Right lobe of liver (tissue), 4 donors: ENCODE measurements at regions not wholly inside any gene's neighbourhood (a gene's known extent, or its start where the extent isn't known, plus 50 kb on each side); places are given as distances from the start of the nearest gene placed in this dataset.

Experiments
- CTCF ChIP-seq, 4 donors: fragments of 200-600 bp in 3 of 4; fragments of 450-650 bp in 1 of 4; IDR thresholded peaks; one replicate each; pipeline versions ENCODE4 v1.5.1 to v1.8.0; 2016 to 2022; ENCODE audit warnings: antibody characterized with exemption in 4 of 4, mild to moderate bottlenecking in 2 of 4
- POLR2A ChIP-seq: fragments of 450-650 bp; IDR thresholded peaks from one replicate; pipeline ENCODE4 v1.6.1; 2017; ENCODE audit warnings: antibody characterized with exemption, mild to moderate bottlenecking
- donor health status: DM: no; HTN: no; CAD: no.
- donor health status: DM: no; HTN: no; CAD: no.
- donor health status: DM: no; HTN: yes; CAD: no.

GRCh38 chr14:44795725-44796124 lies 166.0 kb downstream of the KLHL28 start:
- TF ChIP-seq CTCF (IDR thresholded peaks at IDR 0.05) (no peak), POLR2A (no peak)
